Urinary bladder (tissue), 3 donors: ENCODE measurements at regions not wholly inside any gene's neighbourhood (a gene's known extent, or its start where the extent isn't known, plus 50 kb on each side); places are given as distances from the start of the nearest gene placed in this dataset.
A peak's percentile ranks its signal among the peaks of the same experiment; 100 is the strongest.

Experiments
- DNase-seq: peaks from one replicate; pipeline ENCODE4 v3.0.0-alpha.2; 2015; ENCODE audit errors: extremely low spot score
- H3K27ac ChIP-seq: one replicate; pipeline ENCODE4 v1.5.1; 2013; ENCODE audit warnings: low read depth, mild to moderate bottlenecking, moderate library complexity
- H3K36me3 ChIP-seq: one replicate; pipeline ENCODE4 v1.6.1; 2013; ENCODE audit warnings: mild to moderate bottlenecking, moderate library complexity; ENCODE audit not compliant: insufficient read depth
- H3K4me1 ChIP-seq: one replicate; pipeline ENCODE4 v1.6.1; 2013; ENCODE audit warnings: mild to moderate bottlenecking, moderate library complexity; ENCODE audit not compliant: insufficient read depth
- H3K4me3 ChIP-seq: one replicate; pipeline ENCODE4 v1.5.1; 2013; ENCODE audit warnings: low read depth, low read length
- whole genome bisulfite sequencing: extraction: QIAGEN DNeasy Blood & Tissue Kit; methylation state at CpG from one replicate; pipeline ENCODE4 v1.1.7; 2013; 5-methylcytosine and 5-hydroxymethylcytosine counted together
- donor health status: healthy with polysubstance abuse.
- donor health status: healthy.

DNA sequence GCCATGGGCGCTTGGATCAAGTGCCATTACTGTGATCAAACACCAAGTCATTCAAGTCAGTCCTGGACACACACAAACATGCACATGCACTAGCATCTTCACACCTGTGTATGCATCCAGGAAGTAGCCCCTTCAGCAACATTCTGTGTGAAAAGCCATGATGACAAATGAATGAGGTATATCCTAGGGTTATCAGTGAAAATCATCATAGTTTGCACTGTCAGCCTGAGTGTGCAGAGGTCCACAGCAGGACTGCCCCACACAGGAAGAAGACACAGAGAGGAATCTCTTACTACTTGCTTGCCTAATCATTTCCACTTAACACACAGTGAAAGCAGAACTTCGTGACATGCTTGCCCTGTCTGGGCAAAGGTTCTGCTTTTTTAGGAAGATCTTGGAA, 184.0 kb upstream of the ADO start:
- Histone ChIP-seq H3K4me3 (no peak overlapping the region), H3K36me3 (no peaks in the 10 kb centered on the region), H3K4me1 (no peaks in the 10 kb centered on the region), H3K27ac (no peak overlapping the region)
- DNase-seq: no peak
- WGBS: 93% methylated on average over 2 of the region's 2 CpGs

DNA sequence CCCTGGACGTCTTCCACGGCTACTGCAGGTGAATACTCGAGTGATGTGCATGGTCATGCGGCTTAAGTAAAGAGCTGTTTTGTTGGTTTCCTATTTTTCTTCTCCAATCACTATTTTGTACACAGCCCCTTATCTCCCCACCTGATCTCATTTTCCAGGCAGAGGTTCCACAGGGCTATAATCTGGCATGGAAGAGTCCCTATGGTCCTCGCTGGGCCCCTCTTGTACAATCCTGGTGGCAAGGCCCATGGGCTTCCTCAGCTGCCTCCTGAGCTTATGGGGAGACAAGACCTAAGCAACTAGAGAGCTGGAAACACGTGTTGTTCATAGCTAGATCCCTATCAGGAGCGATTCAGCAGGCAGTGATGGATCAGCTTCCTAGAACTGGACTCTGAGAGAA, 181.3 kb upstream of the ADO start:
- no peak overlapping the region for H3K4me3 ChIP-seq
- 83% methylated on average over 7 of the region's 7 CpGs for WGBS
- no peaks in the 10 kb centered on the region for H3K36me3 ChIP-seq
- H3K4me1 ChIP-seq: no peaks in the 10 kb centered on the region
- H3K27ac ChIP-seq: no peak overlapping the region
- DNase-seq: no peak

DNA sequence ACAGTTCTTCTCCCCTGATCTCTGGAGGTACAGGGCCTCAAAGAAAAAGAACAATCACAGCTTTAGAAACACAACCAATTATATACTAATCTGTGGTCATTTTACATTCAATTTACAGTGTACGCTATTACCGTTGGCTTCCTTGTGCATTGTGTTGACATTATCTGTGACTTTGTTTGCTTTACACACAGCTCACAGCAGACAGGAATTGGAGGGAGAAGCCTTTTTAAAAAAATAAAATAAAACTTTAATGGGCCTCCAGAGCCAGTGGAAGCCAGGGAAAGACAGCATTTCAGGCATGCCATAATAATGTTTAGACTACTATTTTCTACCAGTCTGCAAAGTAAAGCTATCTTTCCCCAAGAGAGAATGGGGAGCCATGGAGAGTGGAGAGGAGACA, 179.0 kb upstream of the ADO start:
- no peak for DNase-seq
- H3K36me3 ChIP-seq: no peaks in the 10 kb centered on the region
- no peak overlapping the region for H3K4me3 ChIP-seq
- H3K4me1 ChIP-seq: no peaks in the 10 kb centered on the region
- WGBS: 34% methylated on average over 2 of the region's 2 CpGs
- no peak overlapping the region for H3K27ac ChIP-seq

DNA sequence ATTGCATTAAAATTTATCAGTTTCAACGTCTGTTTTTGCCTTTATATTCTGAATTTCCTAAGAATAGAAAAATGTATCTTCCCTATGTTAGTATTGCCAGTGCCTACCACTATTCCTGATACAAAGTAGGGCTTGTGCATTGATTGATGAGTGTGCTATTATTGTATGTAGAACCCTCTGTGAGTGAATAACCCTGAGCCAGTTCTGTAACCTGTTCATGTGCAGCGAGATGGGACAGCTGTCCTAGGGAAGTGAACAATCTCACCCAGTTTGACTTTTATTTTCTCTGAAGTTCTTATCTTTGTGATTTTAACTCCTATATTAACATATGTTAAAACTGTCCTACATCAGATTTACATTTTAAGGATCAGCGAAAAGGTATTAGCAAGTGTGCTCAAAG, 178.4 kb upstream of the ADO start:
- Histone ChIP-seq H3K27ac (no peak overlapping the region), H3K4me1 (no peaks in the 10 kb centered on the region), H3K4me3 (no peak overlapping the region), H3K36me3 (no peaks in the 10 kb centered on the region)
- WGBS: 57% methylated on average over 3 of the region's 3 CpGs
- no peak for DNase-seq

DNA sequence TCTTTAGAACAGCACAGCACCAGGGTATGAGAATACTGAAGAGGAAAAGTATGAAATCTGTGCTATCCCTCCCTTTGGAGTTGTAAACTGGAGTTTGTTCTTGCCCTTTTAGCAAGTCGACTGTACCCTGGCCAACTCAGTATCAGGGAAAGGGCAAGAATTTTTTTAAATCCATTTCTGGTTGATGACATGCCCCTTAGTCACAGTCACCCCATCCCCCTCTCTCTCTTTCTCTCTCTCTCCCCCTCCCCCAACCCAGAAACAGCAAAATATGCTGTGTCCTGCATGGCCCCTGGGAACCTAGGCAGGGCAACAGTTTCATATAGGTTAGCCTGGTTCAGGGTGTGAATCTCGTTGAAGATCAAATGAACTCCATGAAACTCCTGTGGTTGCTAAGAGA, 177.7 kb upstream of the ADO start:
- H3K4me3 ChIP-seq: no peak overlapping the region
- WGBS: 36% methylated on average over 2 of the region's 2 CpGs
- DNase-seq: no peak
- H3K27ac ChIP-seq: no peak overlapping the region
- no peaks in the 10 kb centered on the region for H3K4me1 ChIP-seq
- H3K36me3 ChIP-seq: no peaks in the 10 kb centered on the region

DNA sequence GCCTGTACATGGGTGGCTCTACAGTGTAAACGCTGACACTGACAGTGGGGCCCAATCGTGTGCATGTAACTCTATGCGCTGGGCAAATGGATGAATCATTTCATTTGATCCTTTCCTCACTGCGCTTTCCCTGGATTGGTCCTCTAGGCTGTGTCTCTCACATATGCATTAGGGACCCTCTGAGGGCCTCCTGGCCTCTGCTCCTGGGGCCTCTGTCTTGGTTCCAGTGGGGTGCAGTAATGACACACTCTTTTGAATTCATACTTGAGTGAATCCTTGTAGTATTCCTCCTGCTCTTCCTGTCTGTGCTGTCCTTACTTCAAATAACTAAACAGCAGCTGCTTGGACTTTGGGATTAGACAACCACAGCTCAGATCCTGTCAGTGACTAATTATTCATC, 176.5 kb upstream of the ADO start:
- Histone ChIP-seq H3K36me3 (no peaks in the 10 kb centered on the region), H3K4me3 (no peak overlapping the region), H3K27ac (no peak overlapping the region), H3K4me1 (no peaks in the 10 kb centered on the region)
- 88% methylated on average over 4 of the region's 4 CpGs for WGBS
- no peak for DNase-seq

DNA sequence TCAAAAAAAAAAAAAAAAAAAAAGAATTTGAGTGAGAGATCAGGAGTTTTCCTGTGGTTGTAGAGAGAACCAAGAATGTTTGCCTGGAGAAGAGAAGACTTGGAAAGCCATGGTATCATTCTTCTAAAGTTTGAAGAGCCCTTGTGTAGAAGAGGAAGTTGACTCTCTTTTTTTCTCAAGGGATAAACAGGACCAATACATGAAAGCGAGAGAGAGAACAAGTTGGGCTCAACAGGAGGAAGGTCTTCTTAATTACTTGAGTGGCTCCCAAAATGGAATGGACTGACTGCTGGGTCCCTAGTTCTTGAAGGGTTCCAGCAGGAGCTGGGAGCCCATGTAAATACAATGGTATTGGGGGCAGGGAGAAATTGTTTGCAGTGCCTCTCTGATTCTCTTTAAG, 173.3 kb upstream of the ADO start:
- 92% methylated on average over 1 of the region's 1 CpG for WGBS
- Histone ChIP-seq H3K4me1 (no peaks in the 10 kb centered on the region), H3K4me3 (no peak overlapping the region), H3K36me3 (no peaks in the 10 kb centered on the region), H3K27ac (no peak overlapping the region)
- DNase-seq: no peak

DNA sequence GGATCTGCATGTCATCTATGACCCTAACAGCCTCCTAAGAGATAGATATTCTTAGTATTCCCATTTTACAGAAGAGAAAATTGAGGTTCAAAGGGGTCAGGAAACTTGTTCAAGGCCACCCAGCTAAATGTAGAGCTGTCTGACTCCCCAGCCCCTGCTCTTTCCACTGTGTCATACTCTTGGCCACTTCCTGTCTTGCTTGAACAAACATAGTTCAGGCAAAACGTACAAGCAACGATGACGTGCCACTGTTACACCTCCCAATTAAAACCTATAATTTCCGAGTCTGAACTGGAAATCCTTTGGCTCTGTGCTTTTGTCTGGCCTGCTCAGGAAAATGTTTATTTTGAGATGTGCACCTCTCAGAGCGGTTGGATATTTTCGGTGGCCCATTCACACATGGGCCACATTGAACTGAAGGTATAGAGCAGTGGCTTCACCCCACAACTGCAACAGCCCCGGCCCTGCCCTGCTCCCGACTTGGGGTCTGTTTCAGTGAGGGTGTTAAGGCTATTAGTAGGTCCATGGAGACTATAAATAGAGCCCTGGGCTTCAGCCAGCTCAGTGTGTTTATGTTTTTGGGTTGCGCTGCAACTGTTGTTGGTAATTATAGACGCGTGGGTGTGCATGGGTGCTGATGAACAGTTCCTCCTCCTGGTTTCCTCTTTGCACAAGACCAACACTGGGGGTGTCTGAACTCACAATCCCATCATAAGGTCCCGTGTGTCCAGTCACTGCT, 172.3 kb upstream of the ADO start:
- WGBS: 66% methylated on average over 12 of the region's 12 CpGs
- Histone ChIP-seq H3K4me1 (no peaks in the 10 kb centered on the region), H3K4me3 (no peak overlapping the region), H3K36me3 (no peaks in the 10 kb centered on the region), H3K27ac (no peak overlapping the region)
- no peak for DNase-seq

DNA sequence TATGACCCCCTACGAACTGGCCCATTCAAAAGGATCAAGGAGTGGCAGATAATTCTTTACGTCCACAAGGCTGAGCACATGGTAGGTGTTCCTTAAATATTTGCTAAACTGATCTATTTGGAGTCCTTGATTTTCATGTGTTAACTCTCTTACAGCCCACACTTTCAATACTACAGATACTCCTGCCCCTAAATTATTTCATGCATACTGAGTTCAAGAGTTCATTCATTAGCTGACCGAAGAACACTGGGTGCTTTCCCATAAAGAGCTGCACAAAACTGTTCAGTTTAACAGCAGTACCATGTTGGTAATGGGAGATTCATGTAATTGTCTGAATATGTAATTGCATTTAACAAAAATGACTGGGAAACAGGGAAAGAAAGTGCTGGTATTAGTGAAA, 170.5 kb upstream of the ADO start:
- H3K36me3 ChIP-seq: no peaks in the 10 kb centered on the region
- DNase-seq: no peak
- no peaks in the 10 kb centered on the region for H3K4me1 ChIP-seq
- 87% methylated on average over 3 of the region's 3 CpGs for WGBS
- no peak overlapping the region for H3K4me3 ChIP-seq
- no peak overlapping the region for H3K27ac ChIP-seq

DNA sequence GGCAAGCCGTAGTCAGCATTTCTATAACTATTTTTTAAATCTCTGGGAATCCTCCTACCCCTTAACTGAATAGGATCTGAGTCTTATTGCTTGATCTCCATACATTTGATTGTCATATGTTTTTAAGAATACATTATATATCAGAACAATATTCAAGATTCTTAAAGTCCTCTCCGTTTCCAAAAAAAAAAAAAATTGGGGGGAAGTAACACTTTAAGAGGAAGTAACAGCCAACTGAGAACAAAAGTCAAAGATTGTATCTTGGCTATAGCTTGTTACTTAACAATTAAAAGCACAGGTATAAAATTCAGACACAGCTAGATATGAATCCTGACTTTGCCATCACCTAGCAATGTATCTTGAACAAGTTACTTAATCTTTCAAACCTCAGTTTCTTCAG, 169.9 kb upstream of the ADO start:
- Histone ChIP-seq H3K27ac (no peak overlapping the region), H3K4me3 (no peak overlapping the region), H3K4me1 (no peaks in the 10 kb centered on the region), H3K36me3 (no peaks in the 10 kb centered on the region)
- no peak for DNase-seq
- 79% methylated on average over 2 of the region's 2 CpGs for WGBS

DNA sequence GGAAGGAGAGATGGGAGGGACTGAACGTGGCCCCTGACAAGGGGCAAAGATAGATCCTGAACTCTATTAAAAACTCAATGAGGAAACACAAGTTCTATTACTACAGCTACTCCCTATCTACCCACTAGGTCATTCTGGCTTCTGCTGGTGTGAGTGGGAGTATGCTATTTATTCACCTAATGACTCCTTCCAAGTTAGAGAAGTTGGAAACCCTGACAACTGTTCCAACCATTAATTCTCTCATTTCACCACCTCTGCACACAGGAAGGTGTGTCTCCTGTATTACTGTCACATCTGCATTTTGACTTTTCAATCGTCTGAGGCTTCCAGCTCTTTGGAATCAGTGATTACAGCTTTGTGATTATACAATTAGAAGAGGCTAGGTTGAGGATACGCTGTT, 169.4 kb upstream of the ADO start:
- no peaks in the 10 kb centered on the region for H3K36me3 ChIP-seq
- DNase-seq: no peak
- no peak overlapping the region for H3K4me3 ChIP-seq
- 81% methylated on average over 3 of the region's 3 CpGs for WGBS
- H3K27ac ChIP-seq: no peak overlapping the region
- H3K4me1 ChIP-seq: no peaks in the 10 kb centered on the region

DNA sequence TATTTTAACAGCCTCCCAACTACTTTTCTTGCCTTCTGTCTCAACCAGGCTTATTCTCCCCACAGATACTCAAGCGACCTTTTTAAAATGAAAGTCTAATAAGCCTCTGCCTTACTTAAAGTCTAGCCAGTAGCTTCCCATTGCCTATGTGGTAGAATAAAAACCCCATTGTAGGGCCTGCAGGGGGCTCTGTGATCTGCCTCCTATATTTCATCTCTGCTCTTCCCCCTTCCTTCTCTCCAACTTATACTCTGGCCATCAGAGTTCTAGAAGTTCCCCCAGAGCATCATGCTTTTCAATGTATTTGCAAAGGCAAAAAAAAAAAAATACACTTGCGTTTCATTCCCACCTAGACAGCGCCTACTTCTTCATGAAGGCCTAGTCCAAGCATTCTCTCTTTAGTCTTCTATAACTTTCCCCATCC, 167.7 kb upstream of the ADO start:
- WGBS: 83% methylated on average over 3 of the region's 3 CpGs
- H3K4me3 ChIP-seq: no peak overlapping the region
- no peaks in the 10 kb centered on the region for H3K4me1 ChIP-seq
- peak overlapping the region; percentile 43 for H3K27ac ChIP-seq
- DNase-seq: no peak
- H3K36me3 ChIP-seq: no peaks in the 10 kb centered on the region

DNA sequence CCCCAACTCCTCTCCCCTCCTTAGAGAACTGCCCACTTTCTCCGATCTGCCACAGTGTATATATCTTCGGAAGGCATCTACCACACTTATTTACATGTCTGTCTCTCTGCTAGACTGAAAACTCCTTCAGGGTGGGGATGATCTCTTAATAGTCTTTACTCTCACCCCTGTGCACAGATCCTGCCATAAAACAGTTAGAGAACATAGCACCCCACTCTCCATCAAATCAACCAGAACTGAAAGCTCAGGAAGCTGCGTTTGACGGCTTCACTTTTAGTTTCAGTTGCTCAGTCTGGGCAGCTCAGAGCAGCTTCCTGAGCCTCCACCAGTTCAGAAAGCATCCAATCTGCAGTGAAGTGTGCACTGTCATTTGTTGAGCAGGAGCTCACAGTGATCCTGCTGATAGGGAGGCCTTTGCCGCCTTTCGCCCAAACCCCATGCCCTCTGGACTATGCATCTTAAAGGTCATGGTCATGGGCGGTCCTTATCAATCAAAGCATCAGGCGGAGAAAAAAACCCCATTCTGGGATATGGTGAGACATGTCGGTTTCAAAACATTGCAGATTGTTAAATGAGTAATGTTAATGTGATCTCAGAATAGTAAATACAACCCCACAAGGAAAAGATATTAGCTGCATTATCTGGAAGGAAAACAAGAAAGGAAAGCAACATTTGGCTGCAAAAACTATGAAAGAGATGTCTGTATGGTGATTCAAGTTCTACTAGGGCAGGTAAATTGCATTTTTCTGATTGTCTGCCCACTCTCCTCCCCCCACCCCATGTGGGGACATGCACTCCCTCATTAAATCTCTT, 167.1 kb upstream of the ADO start:
- peak overlapping the region; percentile 69 for H3K27ac ChIP-seq
- WGBS: 38% methylated on average over 9 of the region's 9 CpGs
- DNase-seq: no peak
- H3K36me3 ChIP-seq: no peaks in the 10 kb centered on the region
- no peaks in the 10 kb centered on the region for H3K4me1 ChIP-seq
- H3K4me3 ChIP-seq: no peak overlapping the region

DNA sequence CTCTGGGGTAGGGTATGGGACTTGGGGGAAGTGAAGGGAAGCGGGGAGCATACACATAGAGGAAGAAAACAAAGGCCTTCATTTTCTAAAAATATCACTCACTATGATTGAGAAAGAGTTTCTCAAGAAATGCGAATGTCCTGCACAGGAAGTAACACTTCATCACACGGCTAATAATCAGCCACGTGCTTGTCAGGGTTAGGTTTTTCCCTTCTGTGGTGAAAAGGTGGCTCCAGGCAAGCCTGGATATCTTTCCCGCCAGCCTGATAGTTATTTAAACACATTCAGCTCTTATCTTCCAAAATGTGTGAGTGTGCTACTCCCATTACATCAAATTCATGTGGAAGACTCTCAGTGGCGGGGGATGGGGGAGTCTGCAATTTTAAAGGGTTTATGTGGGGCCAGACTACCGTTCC, 166.4 kb upstream of the ADO start:
- Histone ChIP-seq H3K4me1 (no peaks in the 10 kb centered on the region), H3K27ac (peak overlapping the region; percentile 69), H3K36me3 (no peaks in the 10 kb centered on the region), H3K4me3 (no peak overlapping the region)
- no peak for DNase-seq
- WGBS: 60% methylated on average over 7 of the region's 7 CpGs
